ENCODE measurements at regions not wholly inside any gene's neighbourhood (a gene's known extent, or its start where the extent isn't known, plus 50 kb on each side); places are given as distances from the start of the nearest gene placed in this dataset.

DNA sequence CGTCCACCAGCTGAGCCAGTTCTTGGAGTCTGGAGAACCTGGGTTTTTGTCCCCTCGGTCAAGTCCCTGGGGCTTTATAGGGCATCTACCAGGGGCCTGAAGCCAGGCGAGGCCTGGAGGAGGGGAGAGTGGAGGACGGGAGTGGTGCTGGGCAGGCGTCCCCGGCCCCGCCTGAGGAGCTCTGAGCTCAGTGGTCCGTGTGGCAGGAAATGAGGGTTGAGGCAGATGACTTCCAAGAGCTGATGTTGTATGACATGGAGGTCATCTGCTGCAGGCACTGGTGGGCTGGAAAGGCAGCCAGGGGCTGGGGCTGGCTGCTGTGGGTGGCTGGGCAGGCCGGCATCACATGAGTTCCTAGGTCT, 118.5 kb upstream of the HS6ST1 start:
- no peak overlapping the region for H2AFZ ChIP-seq (ENCODE audit: low read length)
- no peaks in the 10 kb centered on the region for H3K4me1 ChIP-seq (ENCODE audit: insufficient read depth, low read length)
- H3K79me2 ChIP-seq (ENCODE audit: insufficient read depth, low read length), result no peaks in the 10 kb centered on the region
- no peaks in the 10 kb centered on the region for H4K20me1 ChIP-seq (ENCODE audit: insufficient read depth, low read length)
- no peak overlapping the region for H3K4me3 ChIP-seq (ENCODE audit: insufficient read depth, low read length)
- TF ChIP-seq CTCF (IDR thresholded peaks at IDR 0.05; ENCODE audit: extremely low read depth, low read depth, low read length), result no peak
- H3K27me3 ChIP-seq (ENCODE audit: insufficient read depth, low read length), result no peaks in the 10 kb centered on the region
- no peaks in the 10 kb centered on the region for H3K9me3 ChIP-seq (ENCODE audit: low read depth, low read length)
- no peaks in the 10 kb centered on the region for H3K36me3 ChIP-seq (ENCODE audit: insufficient read depth, low read length)
- H3K4me2 ChIP-seq (ENCODE audit: insufficient read depth, low read length), result no peak overlapping the region
- DNase-seq (ENCODE audit: insufficient read length, low spot score, missing footprints), result peak; percentile 53
- no peak overlapping the region for H3K27ac ChIP-seq (ENCODE audit: low read depth, low read length)

- no peak overlapping the region for H3K4me2 ChIP-seq (ENCODE audit: insufficient read depth, low read length)
- H3K27me3 ChIP-seq (ENCODE audit: insufficient read depth, low read length), result no peaks in the 10 kb centered on the region
- H4K20me1 ChIP-seq (ENCODE audit: insufficient read depth, low read length), result no peaks in the 10 kb centered on the region
- no peaks in the 10 kb centered on the region for H3K36me3 ChIP-seq (ENCODE audit: insufficient read depth, low read length)
- TF ChIP-seq CTCF (IDR thresholded peaks at IDR 0.05; ENCODE audit: extremely low read depth, low read depth, low read length), result no peak
- H3K4me1 ChIP-seq (ENCODE audit: insufficient read depth, low read length), result no peaks in the 10 kb centered on the region
- H2AFZ ChIP-seq (ENCODE audit: low read length), result no peak overlapping the region
- peak; percentile 42 for DNase-seq (ENCODE audit: insufficient read length, low spot score, missing footprints)
- H3K79me2 ChIP-seq (ENCODE audit: insufficient read depth, low read length), result no peaks in the 10 kb centered on the region
- H3K4me3 ChIP-seq (ENCODE audit: insufficient read depth, low read length), result no peak overlapping the region
- H3K27ac ChIP-seq (ENCODE audit: low read depth, low read length), result no peak overlapping the region
- H3K9me3 ChIP-seq (ENCODE audit: low read depth, low read length), result no peaks in the 10 kb centered on the region
These were observed 119.4 kb upstream of the HS6ST1 start for GRCh38 chr2:128438091-128438490.

DNA sequence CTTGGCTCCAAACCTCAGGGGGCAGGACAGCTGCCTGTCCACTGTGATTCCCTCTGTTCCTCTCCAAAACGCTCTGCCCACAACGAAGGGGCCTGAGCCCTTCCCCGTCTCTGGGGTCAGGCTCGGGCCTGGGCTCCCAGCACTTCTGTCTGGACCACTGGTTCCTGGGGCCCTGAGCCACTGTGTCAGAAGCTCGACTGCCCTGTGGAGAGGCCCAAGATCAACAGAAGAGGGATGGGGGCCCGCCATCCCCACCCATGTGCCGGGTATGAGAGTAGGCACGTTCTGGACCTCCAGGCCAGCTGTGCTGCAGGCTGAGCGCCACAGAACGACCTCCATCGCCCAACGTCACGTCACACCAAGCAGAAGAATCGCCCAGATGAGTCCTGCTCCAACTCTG, 119.9 kb upstream of the HS6ST1 start:
- H3K36me3 ChIP-seq (ENCODE audit: insufficient read depth, low read length), result no peaks in the 10 kb centered on the region
- no peak overlapping the region for H3K4me2 ChIP-seq (ENCODE audit: insufficient read depth, low read length)
- H3K4me1 ChIP-seq (ENCODE audit: insufficient read depth, low read length), result no peaks in the 10 kb centered on the region
- H4K20me1 ChIP-seq (ENCODE audit: insufficient read depth, low read length), result no peaks in the 10 kb centered on the region
- H3K4me3 ChIP-seq (ENCODE audit: insufficient read depth, low read length), result no peak overlapping the region
- peak; percentile 32 for DNase-seq (ENCODE audit: insufficient read length, low spot score, missing footprints)
- TF ChIP-seq CTCF (IDR thresholded peaks at IDR 0.05; ENCODE audit: extremely low read depth, low read depth, low read length), result no peak
- no peaks in the 10 kb centered on the region for H3K79me2 ChIP-seq (ENCODE audit: insufficient read depth, low read length)
- no peaks in the 10 kb centered on the region for H3K9me3 ChIP-seq (ENCODE audit: low read depth, low read length)
- no peaks in the 10 kb centered on the region for H3K27me3 ChIP-seq (ENCODE audit: insufficient read depth, low read length)
- H3K27ac ChIP-seq (ENCODE audit: low read depth, low read length), result no peak overlapping the region
- H2AFZ ChIP-seq (ENCODE audit: low read length), result no peak overlapping the region

DNA sequence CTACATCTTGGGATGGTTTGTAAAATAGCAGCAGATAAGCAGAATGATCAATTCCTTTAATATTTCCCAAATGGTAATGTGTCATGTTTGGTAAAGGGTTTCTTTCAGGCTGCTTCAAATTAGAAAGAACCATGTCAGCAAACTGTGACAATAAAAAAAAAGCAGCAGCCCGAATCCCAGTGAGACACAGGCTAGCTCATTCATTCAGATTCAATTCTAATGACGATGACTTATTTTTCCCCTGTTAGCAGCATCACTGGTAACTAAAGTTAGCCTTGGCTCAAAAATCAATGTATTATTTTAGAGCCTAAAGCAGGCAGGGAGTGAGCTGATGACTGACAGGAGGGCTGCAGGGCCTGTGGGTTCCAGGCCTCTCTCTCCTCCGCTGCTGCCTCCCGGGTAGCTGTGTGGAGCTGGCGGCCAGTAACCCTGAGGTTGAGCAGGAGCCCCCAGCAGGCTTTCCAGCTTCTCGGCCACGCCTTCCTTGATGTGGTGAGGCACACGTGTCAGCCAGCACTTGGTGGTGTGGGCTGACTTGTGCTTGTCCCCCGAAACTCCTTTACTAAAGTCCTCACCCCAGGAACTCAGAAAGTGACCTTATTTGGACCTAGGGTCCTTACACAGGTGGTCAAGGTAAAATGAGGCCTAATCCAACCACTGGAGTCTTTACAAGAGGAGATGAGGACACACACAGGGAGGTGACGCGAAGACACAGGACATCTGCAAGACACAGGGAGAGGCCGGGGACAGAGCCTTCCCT, 120.5 kb upstream of the HS6ST1 start:
- no peaks in the 10 kb centered on the region for H3K79me2 ChIP-seq (ENCODE audit: insufficient read depth, low read length)
- TF ChIP-seq CTCF (IDR thresholded peaks at IDR 0.05; ENCODE audit: extremely low read depth, low read depth, low read length), result no peak
- no peaks in the 10 kb centered on the region for H3K4me1 ChIP-seq (ENCODE audit: insufficient read depth, low read length)
- no peak overlapping the region for H2AFZ ChIP-seq (ENCODE audit: low read length)
- H3K27me3 ChIP-seq (ENCODE audit: insufficient read depth, low read length), result no peaks in the 10 kb centered on the region
- no peaks in the 10 kb centered on the region for H3K9me3 ChIP-seq (ENCODE audit: low read depth, low read length)
- no peaks in the 10 kb centered on the region for H4K20me1 ChIP-seq (ENCODE audit: insufficient read depth, low read length)
- no peak overlapping the region for H3K27ac ChIP-seq (ENCODE audit: low read depth, low read length)
- H3K4me3 ChIP-seq (ENCODE audit: insufficient read depth, low read length), result no peak overlapping the region
- H3K36me3 ChIP-seq (ENCODE audit: insufficient read depth, low read length), result no peaks in the 10 kb centered on the region
- peak; percentile 79 for DNase-seq (ENCODE audit: insufficient read length, low spot score, missing footprints)
- H3K4me2 ChIP-seq (ENCODE audit: insufficient read depth, low read length), result no peak overlapping the region
